ENCODE measurements at regions not wholly inside any gene's neighbourhood (a gene's known extent, or its start where the extent isn't known, plus 50 kb on each side); places are given as distances from the start of the nearest gene placed in this dataset.
"Not testable (repeated sequence)": the region's sequence is repeated elsewhere in the genome, so short reads cannot be mapped to it uniquely, and the experiment has no call there.

DNA sequence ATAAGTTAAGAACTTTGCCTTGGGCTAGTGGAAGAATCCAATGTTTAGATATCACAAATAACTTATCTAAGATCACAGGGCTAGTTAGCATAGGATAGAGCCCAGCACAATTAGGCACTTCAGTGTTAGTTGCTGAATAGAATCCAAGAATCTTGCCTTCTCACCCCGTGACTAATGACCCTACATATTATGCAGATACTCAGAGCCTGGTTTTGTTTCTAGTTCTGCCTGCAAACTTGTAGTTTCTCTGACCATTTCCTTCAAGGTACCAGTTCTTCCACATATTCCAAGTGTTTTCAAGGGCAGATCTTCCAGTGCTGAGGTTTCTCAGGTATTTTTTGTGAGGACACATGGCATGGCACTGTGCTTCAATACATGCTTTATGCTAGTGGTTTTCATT is 239.3 kb downstream of the KCNK2 start:
- Histone ChIP-seq H3K4me1 (ENCODE audit: control insufficient read depth, insufficient read depth, low read length) (no peaks in the 10 kb centered on the region), H3K4me3 (no peak overlapping the region), H3K27ac (ENCODE audit: control insufficient read depth, insufficient read depth) (no peak overlapping the region), H3K27me3 (replicated peaks in 1 of 2; ENCODE audit: control insufficient read depth in 2 of 2, insufficient read depth in 2 of 2, low read length in 1 of 2) (no peaks in the 10 kb centered on the region), H2AFZ (ENCODE audit: control insufficient read depth, low read depth, low read length) (no peak overlapping the region), H3K9ac (ENCODE audit: control insufficient read depth, insufficient read depth, low read length) (no peak overlapping the region), H4K20me1 (ENCODE audit: control insufficient read depth, insufficient read depth) (no peaks in the 10 kb centered on the region), H3K36me3 (ENCODE audit: control insufficient read depth in 2 of 2, insufficient read depth in 2 of 2, low read length in 1 of 2) (no peaks in the 10 kb centered on the region), H3K9me3 (replicated peaks; ENCODE audit: control insufficient read depth, insufficient read depth, low read length) (no peaks in the 10 kb centered on the region; the same call in 2 of the 3 replicates), H3K4me2 (ENCODE audit: control insufficient read depth, insufficient read depth) (no peak overlapping the region), H3K79me2 (ENCODE audit: control insufficient read depth, insufficient read depth, low read length) (no peaks in the 10 kb centered on the region)
- no TSS peak for BruUV-seq (replicated peaks)
- in situ Hi-C loops (cut with MboI) (no loop called here), intact Hi-C loops (cut with micrococcal nuclease; ENCODE audit: unreplicated experiment) (no loop called here)
- no peak for ATAC-seq
- ChIA-PET CTCF (no interaction called here), POLR2A (no interaction called here), SMC1A (ENCODE audit: uncharacterized antibody, unreplicated experiment) (no interaction called here), RAD21 (ENCODE audit: unreplicated experiment) (no interaction called here)
- WGBS (ENCODE audit: insufficient coverage, insufficient replicate concordance, low lambda C conversion rate, missing lambda C conversion rate): 0% methylated on average over 1 of the region's 1 CpG
- TF ChIP-seq SRF (IDR thresholded peaks at IDR 0.05; ENCODE audit: low read depth in 2 of 2, low read length in 2 of 2) (no peak), CHD4 (IDR thresholded peaks at IDR 0.05) (no peak), CBX5 (IDR thresholded peaks at IDR 0.05; ENCODE audit: low read depth) (no peak), DPF2 (IDR thresholded peaks at IDR 0.05) (no peak), ZSCAN29 (IDR thresholded peaks at IDR 0.05) (no peak)
- DNase-seq (ENCODE audit: low read depth, low spot score): no peak
- FAIRE-seq: no peak

DNA sequence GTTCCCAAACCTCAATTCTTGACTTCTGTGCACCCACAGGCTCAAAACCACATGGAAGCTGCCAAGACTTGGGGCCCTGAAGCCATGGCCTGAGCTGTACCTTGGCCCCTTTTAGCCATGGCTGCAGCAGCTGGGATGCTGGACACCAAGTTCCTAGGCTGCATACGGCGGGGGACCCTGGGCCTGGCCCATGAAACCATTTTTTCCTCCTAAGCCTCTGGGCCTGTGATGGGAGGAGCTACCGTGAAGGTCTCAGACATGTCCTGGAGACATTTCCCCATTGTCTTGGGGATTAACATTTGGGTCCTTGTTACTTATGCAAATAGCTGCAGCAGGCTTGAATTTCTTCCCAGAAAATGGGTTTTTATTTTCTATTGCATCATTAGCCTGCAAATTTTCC is 241.5 kb downstream of the KCNK2 start:
- FAIRE-seq; H3K27me3 ChIP-seq (replicated peaks in 1 of 2; ENCODE audit: control insufficient read depth in 2 of 2, insufficient read depth in 2 of 2, low read length in 1 of 2); ATAC-seq; H3K4me1 ChIP-seq (ENCODE audit: control insufficient read depth, insufficient read depth, low read length); H3K4me2 ChIP-seq (ENCODE audit: control insufficient read depth, insufficient read depth); BruUV-seq (replicated peaks); SMC1A ChIA-PET (ENCODE audit: uncharacterized antibody, unreplicated experiment); H3K79me2 ChIP-seq (ENCODE audit: control insufficient read depth, insufficient read depth, low read length); RAD21 ChIA-PET (ENCODE audit: unreplicated experiment); in situ Hi-C loops (cut with MboI); H3K4me3 ChIP-seq; intact Hi-C loops (cut with micrococcal nuclease; ENCODE audit: unreplicated experiment); H2AFZ ChIP-seq (ENCODE audit: control insufficient read depth, low read depth, low read length); H3K9ac ChIP-seq (ENCODE audit: control insufficient read depth, insufficient read depth, low read length); DNase-seq (ENCODE audit: low read depth, low spot score); H3K9me3 ChIP-seq (replicated peaks; ENCODE audit: control insufficient read depth, insufficient read depth, low read length); H3K27ac ChIP-seq (ENCODE audit: control insufficient read depth, insufficient read depth); H3K36me3 ChIP-seq (ENCODE audit: control insufficient read depth in 2 of 2, insufficient read depth in 2 of 2, low read length in 1 of 2); POLR2A ChIA-PET; H4K20me1 ChIP-seq (ENCODE audit: control insufficient read depth, insufficient read depth): not testable (repeated sequence)
- 0% methylated on average over 3 of the region's 3 CpGs for WGBS (ENCODE audit: insufficient coverage, insufficient replicate concordance, low lambda C conversion rate, missing lambda C conversion rate)
- CTCF ChIA-PET: interaction anchor here (1.4 kb wide), 1 partner anchor 13 kb away, joined by 5 read pairs; no protein-coding TSS in a partner anchor
